ENCODE measurements at regions not wholly inside any gene's neighbourhood (a gene's known extent, or its start where the extent isn't known, plus 50 kb on each side); places are given as distances from the start of the nearest gene placed in this dataset.

DNA sequence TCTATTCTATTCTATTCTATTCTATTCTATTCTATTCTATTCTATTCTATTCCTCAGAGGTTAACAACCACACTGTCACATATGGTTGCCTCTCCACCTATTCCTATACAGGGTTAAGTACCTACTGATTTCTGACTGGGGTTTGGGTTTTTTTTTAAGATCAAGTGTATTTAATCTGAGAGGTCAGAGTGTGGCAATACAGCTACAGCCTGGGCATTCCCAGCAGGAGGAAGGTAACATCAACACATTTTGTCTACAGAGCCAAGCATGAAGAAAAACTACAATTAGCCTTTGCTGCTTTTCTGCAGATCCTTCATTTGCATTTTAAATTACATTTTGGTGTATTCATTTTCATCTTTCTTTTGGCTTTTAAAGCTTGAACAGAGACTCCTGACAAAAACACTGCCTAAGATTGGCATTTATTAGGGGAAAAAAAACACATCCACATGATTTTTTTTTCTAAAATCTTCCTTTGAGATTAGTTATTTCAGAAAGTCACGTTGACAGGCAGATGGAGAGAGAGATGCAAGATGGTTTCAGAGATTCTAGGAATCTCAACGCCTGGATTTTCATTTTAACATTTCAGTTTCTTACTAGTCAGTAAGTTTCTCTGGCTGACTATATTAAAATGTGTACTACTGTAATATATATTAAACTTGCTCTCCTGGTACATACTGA is 255.9 kb upstream of the TET2 start:
- TF ChIP-seq CTCF (IDR thresholded peaks at IDR 0.05) (no peak), POLR2A (IDR thresholded peaks at IDR 0.05) (no peak)

All from adrenal gland (tissue), 5 donors.